ENCODE measurements at regions not wholly inside any gene's neighbourhood (a gene's known extent, or its start where the extent isn't known, plus 50 kb on each side); places are given as distances from the start of the nearest gene placed in this dataset.

- TF ChIP-seq CTCF (conservative IDR thresholded peaks at IDR 0.05) (no peak), EZH2 (IDR thresholded peaks at IDR 0.05; ENCODE audit: low read depth) (no peak)
Observed at GRCh38 chr2:193693758-193694157, 1499.0 kb upstream of the TMEFF2 start.

All from PC-9 (cell line).